ENCODE measurements at regions not wholly inside any gene's neighbourhood (a gene's known extent, or its start where the extent isn't known, plus 50 kb on each side); places are given as distances from the start of the nearest gene placed in this dataset.

- DNase-seq (ENCODE audit: low spot score): no peak
- no peaks in the 10 kb centered on the region for H3K9me2 ChIP-seq (replicated peaks; ENCODE audit: insufficient read depth)
- no peak overlapping the region for H3K4me2 ChIP-seq
- H3K79me2 ChIP-seq: no peaks in the 10 kb centered on the region
- H3K36me3 ChIP-seq (replicated peaks; ENCODE audit: insufficient read depth, low read depth): no peaks in the 10 kb centered on the region
- H3K9me3 ChIP-seq (ENCODE audit: low read depth): no peaks in the 10 kb centered on the region
- 68% methylated on average over 1 of the region's 1 CpG for WGBS (ENCODE audit: low lambda C conversion rate, missing lambda C conversion rate)
- no peak overlapping the region for H3K4me3 ChIP-seq
- H3K27ac ChIP-seq: no peak overlapping the region
- H4K20me1 ChIP-seq (ENCODE audit: insufficient read depth, poor library complexity, severe bottlenecking): no peaks in the 10 kb centered on the region
- peaks cover 10% of the 10 kb centered on the region for H3K4me1 ChIP-seq (ENCODE audit: insufficient read depth)
- no peak overlapping the region for H2AFZ ChIP-seq
- H3K27me3 ChIP-seq: no peaks in the 10 kb centered on the region
- TF ChIP-seq EZH2 (IDR thresholded peaks at IDR 0.05; ENCODE audit: borderline replicate concordance) (no peak), EZH2phosphoT487 (IDR thresholded peaks at IDR 0.05; ENCODE audit: low read depth, severe bottlenecking, unreplicated experiment) (no peak)
- TF ChIP-seq, protein P1, sequence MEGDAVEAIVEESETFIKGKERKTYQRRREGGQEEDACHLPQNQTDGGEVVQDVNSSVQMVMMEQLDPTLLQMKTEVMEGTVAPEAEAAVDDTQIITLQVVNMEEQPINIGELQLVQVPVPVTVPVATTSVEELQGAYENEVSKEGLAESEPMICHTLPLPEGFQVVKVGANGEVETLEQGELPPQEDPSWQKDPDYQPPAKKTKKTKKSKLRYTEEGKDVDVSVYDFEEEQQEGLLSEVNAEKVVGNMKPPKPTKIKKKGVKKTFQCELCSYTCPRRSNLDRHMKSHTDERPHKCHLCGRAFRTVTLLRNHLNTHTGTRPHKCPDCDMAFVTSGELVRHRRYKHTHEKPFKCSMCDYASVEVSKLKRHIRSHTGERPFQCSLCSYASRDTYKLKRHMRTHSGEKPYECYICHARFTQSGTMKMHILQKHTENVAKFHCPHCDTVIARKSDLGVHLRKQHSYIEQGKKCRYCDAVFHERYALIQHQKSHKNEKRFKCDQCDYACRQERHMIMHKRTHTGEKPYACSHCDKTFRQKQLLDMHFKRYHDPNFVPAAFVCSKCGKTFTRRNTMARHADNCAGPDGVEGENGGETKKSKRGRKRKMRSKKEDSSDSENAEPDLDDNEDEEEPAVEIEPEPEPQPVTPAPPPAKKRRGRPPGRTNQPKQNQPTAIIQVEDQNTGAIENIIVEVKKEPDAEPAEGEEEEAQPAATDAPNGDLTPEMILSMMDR (IDR thresholded peaks at IDR 0.05; ENCODE audit: poor library complexity): no peak
Measured at GRCh38 chr1:175845985-175846384, 102.6 kb upstream of the TNR start.

- H3K9me3 ChIP-seq (ENCODE audit: low read depth): no peaks in the 10 kb centered on the region
- TF ChIP-seq EZH2 (IDR thresholded peaks at IDR 0.05; ENCODE audit: borderline replicate concordance) (no peak), EZH2phosphoT487 (IDR thresholded peaks at IDR 0.05; ENCODE audit: low read depth, severe bottlenecking, unreplicated experiment) (no peak)
- TF ChIP-seq, protein P1 (IDR thresholded peaks at IDR 0.05; ENCODE audit: poor library complexity): no peak
- peaks cover 10% of the 10 kb centered on the region for H3K4me1 ChIP-seq (ENCODE audit: insufficient read depth)
- H3K27ac ChIP-seq: peak overlapping the region; percentile 61
- 46% methylated on average over 3 of the region's 3 CpGs for WGBS (ENCODE audit: low lambda C conversion rate, missing lambda C conversion rate)
- no peak overlapping the region for H2AFZ ChIP-seq
- H4K20me1 ChIP-seq (ENCODE audit: insufficient read depth, poor library complexity, severe bottlenecking): no peaks in the 10 kb centered on the region
- DNase-seq (ENCODE audit: low spot score): peak; percentile 23
- no peaks in the 10 kb centered on the region for H3K79me2 ChIP-seq
- no peaks in the 10 kb centered on the region for H3K27me3 ChIP-seq
- H3K4me3 ChIP-seq: no peak overlapping the region
- no peak overlapping the region for H3K4me2 ChIP-seq
- no peaks in the 10 kb centered on the region for H3K36me3 ChIP-seq (replicated peaks; ENCODE audit: insufficient read depth, low read depth)
- H3K9me2 ChIP-seq (replicated peaks; ENCODE audit: insufficient read depth): no peaks in the 10 kb centered on the region
Measured at GRCh38 chr1:175845338-175845737, 101.9 kb upstream of the TNR start.

DNA sequence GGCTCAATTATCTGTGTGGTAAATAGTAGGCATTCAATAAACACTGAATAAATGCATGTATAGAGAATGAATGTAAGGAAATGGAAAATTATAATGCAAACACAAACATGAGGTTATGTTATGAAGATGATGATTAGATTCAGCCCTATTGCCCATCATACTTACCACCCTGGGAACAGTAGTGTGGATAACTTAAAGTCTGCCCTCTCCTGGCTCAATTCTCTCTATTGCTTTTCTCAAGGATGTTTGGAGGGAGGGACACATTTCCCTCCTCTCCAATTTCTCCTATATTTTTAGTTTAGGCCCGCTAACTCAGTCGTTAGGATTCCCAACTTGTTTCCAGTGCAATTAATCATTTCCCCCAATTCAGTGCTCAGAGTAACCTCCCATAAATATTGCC is 101.5 kb upstream of the TNR start:
- H3K27ac ChIP-seq: peak overlapping the region; percentile 61
- no peak for TF ChIP-seq EZH2 (IDR thresholded peaks at IDR 0.05; ENCODE audit: borderline replicate concordance)
- TF ChIP-seq EZH2phosphoT487 (IDR thresholded peaks at IDR 0.05; ENCODE audit: low read depth, severe bottlenecking, unreplicated experiment): no peak
- TF ChIP-seq, protein P1 (IDR thresholded peaks at IDR 0.05; ENCODE audit: poor library complexity): no peak
- H3K27me3 ChIP-seq: no peaks in the 10 kb centered on the region
- H3K4me2 ChIP-seq: no peak overlapping the region
- H3K4me1 ChIP-seq (ENCODE audit: insufficient read depth): peaks cover 12% of the 10 kb centered on the region
- WGBS (ENCODE audit: low lambda C conversion rate, missing lambda C conversion rate): 62% methylated on average over 2 of the region's 2 CpGs
- no peak overlapping the region for H2AFZ ChIP-seq
- H3K36me3 ChIP-seq (replicated peaks; ENCODE audit: insufficient read depth, low read depth): no peaks in the 10 kb centered on the region
- H3K9me3 ChIP-seq (ENCODE audit: low read depth): no peaks in the 10 kb centered on the region
- H3K9me2 ChIP-seq (replicated peaks; ENCODE audit: insufficient read depth): no peaks in the 10 kb centered on the region
- H3K79me2 ChIP-seq: no peaks in the 10 kb centered on the region
- no peak overlapping the region for H3K4me3 ChIP-seq
- no peak for DNase-seq (ENCODE audit: low spot score)
- no peaks in the 10 kb centered on the region for H4K20me1 ChIP-seq (ENCODE audit: insufficient read depth, poor library complexity, severe bottlenecking)

DNA sequence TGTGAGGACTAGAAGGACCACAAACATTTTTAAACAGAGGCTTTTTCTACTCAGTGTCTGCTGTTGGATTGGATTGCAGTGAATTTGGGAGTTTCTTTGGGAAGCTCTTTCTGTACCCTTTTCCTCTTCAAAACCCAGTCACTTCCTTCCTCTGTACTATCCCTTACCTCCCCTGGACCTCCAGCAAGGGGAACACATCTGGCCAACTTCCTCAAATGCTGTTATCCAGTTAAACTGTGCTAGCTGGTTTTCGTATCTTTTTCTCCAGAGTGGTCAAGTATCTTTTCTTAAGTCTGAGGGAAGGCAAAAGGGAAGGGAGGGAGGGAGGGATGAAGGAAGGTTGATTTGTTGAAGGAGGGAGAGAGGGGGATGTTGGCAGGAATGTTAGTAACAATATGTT is 99.2 kb upstream of the TNR start:
- H3K9me3 ChIP-seq (ENCODE audit: low read depth): no peaks in the 10 kb centered on the region
- no peak for TF ChIP-seq EZH2 (IDR thresholded peaks at IDR 0.05; ENCODE audit: borderline replicate concordance)
- WGBS (ENCODE audit: low lambda C conversion rate, missing lambda C conversion rate): 92% methylated on average over 1 of the region's 1 CpG
- no peaks in the 10 kb centered on the region for H4K20me1 ChIP-seq (ENCODE audit: insufficient read depth, poor library complexity, severe bottlenecking)
- no peak overlapping the region for H3K4me2 ChIP-seq
- no peak overlapping the region for H3K27ac ChIP-seq
- H3K79me2 ChIP-seq: no peaks in the 10 kb centered on the region
- H3K9me2 ChIP-seq (replicated peaks; ENCODE audit: insufficient read depth): no peaks in the 10 kb centered on the region
- no peaks in the 10 kb centered on the region for H3K36me3 ChIP-seq (replicated peaks; ENCODE audit: insufficient read depth, low read depth)
- peaks cover 20% of the 10 kb centered on the region for H3K4me1 ChIP-seq (ENCODE audit: insufficient read depth)
- no peak for DNase-seq (ENCODE audit: low spot score)
- H3K4me3 ChIP-seq: no peak overlapping the region
- H2AFZ ChIP-seq: no peak overlapping the region
- no peaks in the 10 kb centered on the region for H3K27me3 ChIP-seq

All from hepatocyte (in vitro differentiated cells).